Smooth muscle cell (in vitro differentiated cells): ENCODE measurements at regions not wholly inside any gene's neighbourhood (a gene's known extent, or its start where the extent isn't known, plus 50 kb on each side); places are given as distances from the start of the nearest gene placed in this dataset.

Experiments
- DNase-seq: peaks from one replicate; lab custom pipeline; 2025; ENCODE audit not compliant: unreplicated experiment; lab: John Stamatoyannopoulos, UW
- H2AFZ ChIP-seq: fragments of 200-600 bp; sonication (generic); 2 replicates; pipeline ENCODE4 v1.6.0; 2016; ENCODE audit warnings: antibody characterized with exemption, low read depth, mild to moderate bottlenecking
- H3F3A ChIP-seq: fragments of 200-600 bp; sonication (generic); 2 replicates; pipeline ENCODE4 v1.6.0; 2017; ENCODE audit warnings: antibody characterized with exemption, low read depth
- H3K27ac ChIP-seq: fragments of 200-600 bp; sonication (generic); 2 replicates; pipeline ENCODE4 v1.5.1; 2016; ENCODE audit warnings: low read depth, mild to moderate bottlenecking
- H3K27me3 ChIP-seq: fragments of 200-600 bp; sonication (generic); 2 replicates; pipeline ENCODE4 v1.6.1; 2016; ENCODE audit warnings: low read depth, mild to moderate bottlenecking
- H3K36me3 ChIP-seq: fragments of 200-600 bp; sonication (generic); 2 replicates; pipeline ENCODE4 v1.5.1; 2016; ENCODE audit warnings: low read depth
- H3K4me1 ChIP-seq: fragments of 200-600 bp; sonication (generic); 2 replicates; pipeline ENCODE4 v1.5.1; 2016; ENCODE audit warnings: low read depth
- H3K4me2 ChIP-seq: fragments of 200-600 bp; sonication (generic); 2 replicates; pipeline ENCODE4 v1.6.0; 2016; ENCODE audit warnings: mild to moderate bottlenecking
- H3K4me3 ChIP-seq: fragments of 200-600 bp; sonication (generic); 2 replicates; pipeline ENCODE4 v1.5.1; 2016; ENCODE audit warnings: mild to moderate bottlenecking
- H3K79me2 ChIP-seq: fragments of 200-600 bp; sonication (generic); 2 replicates; pipeline ENCODE4 v1.6.0; 2016; ENCODE audit warnings: low read depth, mild to moderate bottlenecking
- H3K9ac ChIP-seq: fragments of 200-600 bp; sonication (generic); 2 replicates; pipeline ENCODE4 v1.6.0; 2016; ENCODE audit warnings: low read depth
- H3K9me3 ChIP-seq: fragments of 200-600 bp; sonication (generic); replicated peaks from 2 replicates; pipeline ENCODE4 v1.5.1; 2016; ENCODE audit warnings: low read depth
- H4K20me1 ChIP-seq: fragments of 200-600 bp; sonication (generic); 2 replicates; pipeline ENCODE4 v1.6.0; 2016; ENCODE audit warnings: low read depth
- CTCF ChIP-seq: fragments of 200-600 bp; sonication (generic); IDR thresholded peaks from 2 replicates; pipeline ENCODE4 v1.5.1; 2017; ENCODE audit warnings: borderline replicate concordance, mild to moderate bottlenecking, antibody characterized with exemption; ENCODE audit not compliant: insufficient read depth, poor library complexity, severe bottlenecking
- WGBS: methylation state at CpG from one replicate; pipeline ENCODE4 v1.1.7; 2016; ENCODE audit warnings: low lambda C conversion rate; 5-methylcytosine and 5-hydroxymethylcytosine counted together

- Histone ChIP-seq H3K27ac (no peak overlapping the region), H3F3A (no peaks in the 10 kb centered on the region), H3K36me3 (no peaks in the 10 kb centered on the region), H3K27me3 (no peaks in the 10 kb centered on the region), H3K4me3 (no peak overlapping the region), H3K4me1 (no peaks in the 10 kb centered on the region), H2AFZ (no peak overlapping the region), H4K20me1 (no peaks in the 10 kb centered on the region), H3K79me2 (no peaks in the 10 kb centered on the region), H3K9me3 (no peaks in the 10 kb centered on the region), H3K9ac (no peak overlapping the region), H3K4me2 (no peak overlapping the region)
- TF ChIP-seq CTCF: no peak
- no peak for DNase-seq
- WGBS: 91% methylated on average over 2 of the region's 2 CpGs
These were observed 732.2 kb downstream of the SOCS6 start for GRCh38 chr18:71021030-71021362.

GRCh38 chr18:71020342-71021029 is 731.6 kb downstream of the SOCS6 start:
- no peaks in the 10 kb centered on the region for H3K9me3 ChIP-seq
- 88% methylated on average over 3 of the region's 3 CpGs for WGBS
- H3K4me2 ChIP-seq: no peak overlapping the region
- no peak overlapping the region for H3K9ac ChIP-seq
- H2AFZ ChIP-seq: no peak overlapping the region
- H3K27me3 ChIP-seq: no peaks in the 10 kb centered on the region
- no peaks in the 10 kb centered on the region for H3K36me3 ChIP-seq
- no peaks in the 10 kb centered on the region for H4K20me1 ChIP-seq
- no peak for DNase-seq
- H3K4me1 ChIP-seq: no peaks in the 10 kb centered on the region
- no peaks in the 10 kb centered on the region for H3F3A ChIP-seq
- no peak overlapping the region for H3K4me3 ChIP-seq
- no peak for TF ChIP-seq CTCF
- H3K27ac ChIP-seq: no peak overlapping the region
- H3K79me2 ChIP-seq: no peaks in the 10 kb centered on the region

- Histone ChIP-seq H4K20me1 (no peaks in the 10 kb centered on the region), H3K4me1 (no peaks in the 10 kb centered on the region), H3K79me2 (no peaks in the 10 kb centered on the region), H3F3A (no peaks in the 10 kb centered on the region), H2AFZ (no peak overlapping the region), H3K27ac (no peak overlapping the region), H3K27me3 (no peaks in the 10 kb centered on the region), H3K4me2 (no peak overlapping the region), H3K9me3 (no peaks in the 10 kb centered on the region), H3K9ac (no peak overlapping the region), H3K4me3 (no peak overlapping the region), H3K36me3 (no peaks in the 10 kb centered on the region)
- DNase-seq: no peak
- no peak for TF ChIP-seq CTCF
These were observed 730.0 kb downstream of the SOCS6 start for GRCh38 chr18:71018816-71019215.

DNA sequence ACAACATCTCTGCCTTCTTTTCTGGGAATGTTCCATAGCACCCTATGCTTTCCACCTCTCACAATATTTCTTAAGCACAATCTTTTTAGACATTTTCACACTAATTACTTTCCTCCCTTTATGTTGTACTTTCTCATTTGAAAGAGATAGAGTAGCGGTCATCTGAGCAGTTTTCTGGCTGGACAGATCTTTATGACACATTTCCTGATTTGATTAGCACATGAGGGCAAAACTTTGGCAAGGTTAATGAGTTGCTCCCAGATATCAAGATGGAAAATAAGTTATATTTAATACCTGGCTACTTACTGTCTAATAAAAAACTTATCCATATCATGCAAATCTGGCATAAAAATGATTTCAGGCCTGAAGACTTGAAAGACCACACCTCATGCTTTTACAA is 723.9 kb downstream of the SOCS6 start:
- no peak for TF ChIP-seq CTCF
- DNase-seq: no peak
- no peaks in the 10 kb centered on the region for H3K79me2 ChIP-seq
- no peaks in the 10 kb centered on the region for H3K4me1 ChIP-seq
- H3K4me2 ChIP-seq: no peak overlapping the region
- H3F3A ChIP-seq: no peaks in the 10 kb centered on the region
- no peak overlapping the region for H3K9ac ChIP-seq
- H3K36me3 ChIP-seq: no peaks in the 10 kb centered on the region
- no peak overlapping the region for H3K4me3 ChIP-seq
- H3K9me3 ChIP-seq: no peaks in the 10 kb centered on the region
- 86% methylated on average over 1 of the region's 1 CpG for WGBS
- H3K27ac ChIP-seq: no peak overlapping the region
- H2AFZ ChIP-seq: no peak overlapping the region
- no peaks in the 10 kb centered on the region for H4K20me1 ChIP-seq
- no peaks in the 10 kb centered on the region for H3K27me3 ChIP-seq
